GM18520 (cell line): ENCODE measurements at regions not wholly inside any gene's neighbourhood (a gene's known extent, or its start where the extent isn't known, plus 50 kb on each side); places are given as distances from the start of the nearest gene placed in this dataset.

Experiments
- ATAC-seq: cut with Tn5 transposase; IDR thresholded peaks from one replicate; pipeline ENCODE4 v1.9.1; 2021; ENCODE audit not compliant: unreplicated experiment

GRCh38 chr12:76706101-76706500 lies 57.8 kb upstream of the ZDHHC17 start:
- no peak for ATAC-seq

- no peak for ATAC-seq
Observed at GRCh38 chr12:76706761-76707160, 57.2 kb upstream of the ZDHHC17 start.

GRCh38 chr12:76707772-76708171 lies 56.1 kb upstream of the ZDHHC17 start:
- ATAC-seq = no peak

GRCh38 chr12:76708296-76708695 lies 55.6 kb upstream of the ZDHHC17 start:
- no peak for ATAC-seq

- ATAC-seq = no peak
Observed at GRCh38 chr12:76711241-76711640, 52.7 kb upstream of the ZDHHC17 start.

- ATAC-seq = no peak
Observed at GRCh38 chr12:76713130-76713529, 50.8 kb upstream of the ZDHHC17 start.

GRCh38 chr12:76713986-76714385 lies 49.9 kb upstream of the ZDHHC17 start:
- no peak for ATAC-seq
